ENCODE measurements at regions not wholly inside any gene's neighbourhood (a gene's known extent, or its start where the extent isn't known, plus 50 kb on each side); places are given as distances from the start of the nearest gene placed in this dataset.

DNA sequence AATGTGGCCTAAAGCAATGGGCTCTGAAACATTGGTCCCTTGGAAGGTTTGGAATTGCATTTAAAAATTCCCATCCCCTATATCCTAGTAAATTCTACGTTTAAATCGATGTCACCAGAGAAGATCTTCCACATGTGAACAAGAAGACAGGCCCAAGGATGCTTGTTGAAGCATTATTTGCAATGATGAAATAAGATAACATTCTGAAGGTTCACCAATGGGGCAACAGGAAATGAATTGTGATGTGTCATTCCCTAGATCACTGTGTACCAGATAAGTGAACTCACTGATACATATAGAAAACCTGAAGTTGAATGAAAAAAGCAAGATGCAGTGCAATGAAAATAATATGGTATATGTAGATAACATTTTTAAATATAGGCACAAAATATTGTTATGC lies 464.3 kb upstream of the BTBD3 start:
- peaks cover 2% of the 10 kb centered on the region for H3K9me3 Mint-ChIP-seq
- CTCF ChIA-PET: no interaction called here
- no peak overlapping the region for H3K27ac Mint-ChIP-seq
- H3K4me3 Mint-ChIP-seq: no peak overlapping the region
- H3K4me1 Mint-ChIP-seq: no peaks in the 10 kb centered on the region
- no peaks in the 10 kb centered on the region for H3K36me3 Mint-ChIP-seq
- no peaks in the 10 kb centered on the region for H3K27me3 Mint-ChIP-seq
- DNase-seq: no peak

GRCh38 chr20:11454966-11455799 lies 462.5 kb upstream of the BTBD3 start:
- CTCF ChIA-PET: no interaction called here
- Mint-ChIP-seq H3K9me3 (peaks cover 2% of the 10 kb centered on the region), H3K27ac (peak overlapping the region; percentile 0), H3K4me1 (no peaks in the 10 kb centered on the region), H3K4me3 (no peak overlapping the region), H3K36me3 (no peaks in the 10 kb centered on the region), H3K27me3 (no peaks in the 10 kb centered on the region)
- no peak for DNase-seq

DNA sequence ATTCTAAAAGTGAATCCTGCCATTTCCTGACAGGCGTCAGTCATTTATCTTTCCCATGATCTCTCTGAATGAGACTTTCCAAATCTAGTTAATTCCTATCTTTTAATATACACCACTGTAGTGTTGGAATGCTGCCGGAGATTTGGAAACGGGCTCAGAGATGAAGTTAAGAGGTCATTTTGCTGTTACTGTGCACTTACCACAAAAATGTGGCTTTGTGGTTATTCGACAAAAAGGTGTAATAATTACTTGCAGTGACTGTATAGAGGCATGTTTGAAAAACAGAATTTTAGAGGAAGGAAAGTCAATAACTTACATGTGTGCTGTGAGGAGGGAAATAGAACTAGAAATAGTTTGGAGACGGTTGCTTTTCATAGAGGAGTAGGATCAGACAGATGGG lies 460.2 kb upstream of the BTBD3 start:
- DNase-seq: no peak
- no peak overlapping the region for H3K27ac Mint-ChIP-seq
- H3K4me1 Mint-ChIP-seq: no peaks in the 10 kb centered on the region
- H3K9me3 Mint-ChIP-seq: peaks cover 2% of the 10 kb centered on the region
- CTCF ChIA-PET: no interaction called here
- no peaks in the 10 kb centered on the region for H3K36me3 Mint-ChIP-seq
- no peaks in the 10 kb centered on the region for H3K27me3 Mint-ChIP-seq
- no peak overlapping the region for H3K4me3 Mint-ChIP-seq

DNA sequence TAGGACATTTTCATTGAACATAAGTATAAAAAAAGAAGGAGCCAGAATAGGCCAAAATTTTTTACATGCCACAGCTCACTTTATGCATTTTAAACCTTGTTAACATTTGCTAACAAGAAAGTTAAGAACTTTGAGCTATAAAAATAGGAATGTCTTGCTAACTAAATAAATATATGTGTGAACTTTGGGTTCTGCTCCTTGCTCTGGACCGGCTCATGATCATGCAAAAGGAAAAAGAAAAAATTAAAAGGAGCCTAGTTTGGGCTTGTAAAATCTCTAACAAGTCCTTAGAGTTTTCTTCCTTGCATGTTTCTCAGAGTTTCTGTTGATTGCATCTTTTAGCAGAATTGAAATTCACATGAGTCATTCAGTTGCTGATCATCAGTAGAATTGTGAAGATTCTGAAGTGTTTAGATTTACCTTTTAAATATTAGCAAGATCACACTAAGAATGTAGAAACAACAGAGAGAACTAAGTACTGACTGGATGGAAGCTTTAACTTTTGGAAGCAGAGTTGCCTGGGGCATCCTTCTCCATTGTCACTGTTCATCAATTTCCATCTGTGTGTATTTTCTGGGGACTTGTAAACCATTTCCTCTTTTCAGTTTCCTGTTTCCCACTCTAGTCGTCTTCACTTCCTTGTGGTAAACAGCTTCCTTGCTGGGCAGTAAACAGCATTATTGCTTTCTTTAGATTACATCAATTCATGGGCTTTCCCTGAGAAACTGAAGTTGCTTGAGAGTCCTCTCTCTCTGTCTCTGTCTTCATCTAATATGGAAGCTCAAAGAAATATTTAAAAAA lies 458.4 kb upstream of the BTBD3 start:
- CTCF ChIA-PET: no interaction called here
- Mint-ChIP-seq H3K36me3 (no peaks in the 10 kb centered on the region), H3K9me3 (no peaks in the 10 kb centered on the region), H3K27me3 (no peaks in the 10 kb centered on the region), H3K4me1 (no peaks in the 10 kb centered on the region), H3K27ac (no peak overlapping the region), H3K4me3 (no peak overlapping the region)
- DNase-seq: no peak

- no peak overlapping the region for H3K4me3 Mint-ChIP-seq
- peaks cover 7% of the 10 kb centered on the region for H3K9me3 Mint-ChIP-seq
Measured at GRCh38 chr20:11467436-11467835, 450.3 kb upstream of the BTBD3 start.

GRCh38 chr20:11468880-11469279 lies 448.8 kb upstream of the BTBD3 start:
- H3K9me3 Mint-ChIP-seq: peaks cover 10% of the 10 kb centered on the region
- DNase-seq: no peak
- CTCF ChIA-PET: no interaction called here
- H3K36me3 Mint-ChIP-seq: no peaks in the 10 kb centered on the region
- H3K4me1 Mint-ChIP-seq: no peaks in the 10 kb centered on the region
- no peak overlapping the region for H3K4me3 Mint-ChIP-seq
- H3K27ac Mint-ChIP-seq: no peak overlapping the region
- no peaks in the 10 kb centered on the region for H3K27me3 Mint-ChIP-seq

More at GRCh38 chr20:11467436-11467835, 450.3 kb upstream of the BTBD3 start:
- Mint-ChIP-seq H3K36me3 (no peaks in the 10 kb centered on the region), H3K4me1 (no peaks in the 10 kb centered on the region), H3K27me3 (no peaks in the 10 kb centered on the region), H3K27ac (no peak overlapping the region)
- CTCF ChIA-PET: no interaction called here
- no peak for DNase-seq

- DNase-seq: no peak
- Mint-ChIP-seq H3K4me3 (no peak overlapping the region), H3K27ac (no peak overlapping the region), H3K36me3 (no peaks in the 10 kb centered on the region), H3K9me3 (peaks cover 14% of the 10 kb centered on the region), H3K27me3 (no peaks in the 10 kb centered on the region), H3K4me1 (no peaks in the 10 kb centered on the region)
- CTCF ChIA-PET: no interaction called here
Measured at GRCh38 chr20:11469795-11470435, 447.8 kb upstream of the BTBD3 start.

- CTCF ChIA-PET: no interaction called here
- no peaks in the 10 kb centered on the region for H3K4me1 Mint-ChIP-seq
- H3K9me3 Mint-ChIP-seq: peaks cover 11% of the 10 kb centered on the region
- H3K4me3 Mint-ChIP-seq: no peak overlapping the region
- no peaks in the 10 kb centered on the region for H3K27me3 Mint-ChIP-seq
- DNase-seq: no peak
- H3K36me3 Mint-ChIP-seq: no peaks in the 10 kb centered on the region
- H3K27ac Mint-ChIP-seq: no peak overlapping the region
Measured at GRCh38 chr20:11473983-11474382, 443.7 kb upstream of the BTBD3 start.

- Mint-ChIP-seq H3K36me3 (no peaks in the 10 kb centered on the region), H3K9me3 (peaks cover 2% of the 10 kb centered on the region), H3K27me3 (no peaks in the 10 kb centered on the region), H3K4me3 (no peak overlapping the region), H3K27ac (no peak overlapping the region), H3K4me1 (no peaks in the 10 kb centered on the region)
- DNase-seq: no peak
- CTCF ChIA-PET: no interaction called here
Measured at GRCh38 chr20:11483697-11484096, 434.0 kb upstream of the BTBD3 start.

DNA sequence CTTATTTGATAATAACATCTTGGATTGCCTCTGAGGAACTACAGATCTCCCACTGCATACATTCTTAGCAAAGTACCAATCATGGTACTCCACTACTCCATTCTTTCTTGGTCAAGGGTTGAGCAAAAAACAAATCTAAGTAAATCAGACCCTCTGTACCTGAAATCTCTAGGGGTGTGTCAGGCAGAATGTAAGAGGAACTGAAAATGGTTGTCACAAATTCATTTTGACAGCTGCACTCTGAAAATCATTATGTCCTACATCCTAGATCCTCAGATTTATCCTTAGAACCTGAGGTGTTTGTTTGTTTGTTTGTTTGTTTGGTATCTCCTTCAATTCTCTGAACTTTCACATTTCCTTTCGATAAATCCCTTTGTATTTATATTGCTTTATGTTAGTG lies 433.2 kb upstream of the BTBD3 start:
- DNase-seq: no peak
- Mint-ChIP-seq H3K27me3 (no peaks in the 10 kb centered on the region), H3K36me3 (no peaks in the 10 kb centered on the region), H3K4me3 (no peak overlapping the region), H3K9me3 (peaks cover 3% of the 10 kb centered on the region), H3K4me1 (no peaks in the 10 kb centered on the region), H3K27ac (no peak overlapping the region)
- CTCF ChIA-PET: no interaction called here

DNA sequence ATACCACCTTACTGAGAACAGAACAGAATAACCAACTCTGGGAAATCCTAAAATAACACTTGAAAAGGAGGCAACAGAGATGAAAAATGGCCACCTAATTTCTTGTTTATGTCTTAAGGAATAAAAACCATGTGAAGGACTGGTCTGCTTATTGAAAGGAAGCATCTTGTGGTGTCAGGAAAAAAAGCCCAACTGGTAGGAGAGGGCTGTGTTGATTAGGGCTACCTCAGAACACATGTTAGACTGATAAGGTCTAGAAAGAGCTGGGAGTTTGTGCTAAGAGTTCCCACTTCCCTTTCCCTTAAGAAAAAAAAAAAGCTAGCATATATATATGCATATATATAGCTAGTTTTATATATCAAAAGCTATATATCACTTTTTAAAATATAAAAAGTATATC lies 425.3 kb upstream of the BTBD3 start:
- Mint-ChIP-seq H3K4me3 (no peak overlapping the region), H3K27ac (no peak overlapping the region), H3K36me3 (no peaks in the 10 kb centered on the region), H3K4me1 (no peaks in the 10 kb centered on the region), H3K27me3 (no peaks in the 10 kb centered on the region), H3K9me3 (peaks cover 2% of the 10 kb centered on the region)
- CTCF ChIA-PET: no interaction called here
- no peak for DNase-seq

- no peak for DNase-seq
- Mint-ChIP-seq H3K4me1 (no peaks in the 10 kb centered on the region), H3K27me3 (no peaks in the 10 kb centered on the region), H3K9me3 (peaks cover 2% of the 10 kb centered on the region), H3K27ac (no peak overlapping the region), H3K4me3 (no peak overlapping the region), H3K36me3 (no peaks in the 10 kb centered on the region)
- CTCF ChIA-PET: no interaction called here
Measured at GRCh38 chr20:11492846-11493245, 424.8 kb upstream of the BTBD3 start.

GRCh38 chr20:11496380-11496779 lies 421.3 kb upstream of the BTBD3 start:
- DNase-seq: no peak
- H3K36me3 Mint-ChIP-seq: no peaks in the 10 kb centered on the region
- no peak overlapping the region for H3K27ac Mint-ChIP-seq
- H3K4me1 Mint-ChIP-seq: no peaks in the 10 kb centered on the region
- H3K9me3 Mint-ChIP-seq: no peaks in the 10 kb centered on the region
- H3K4me3 Mint-ChIP-seq: no peak overlapping the region
- no peaks in the 10 kb centered on the region for H3K27me3 Mint-ChIP-seq
- CTCF ChIA-PET: no interaction called here

- DNase-seq: no peak
- CTCF ChIA-PET: no interaction called here
- Mint-ChIP-seq H3K27me3 (no peaks in the 10 kb centered on the region), H3K9me3 (no peaks in the 10 kb centered on the region), H3K36me3 (no peaks in the 10 kb centered on the region), H3K4me3 (no peak overlapping the region), H3K27ac (no peak overlapping the region), H3K4me1 (no peaks in the 10 kb centered on the region)
Measured at GRCh38 chr20:11497545-11497944, 420.1 kb upstream of the BTBD3 start.
